SIG-M5 treated with dmso at 0.1 percent for 504 hours (cell line): ENCODE measurements at regions not wholly inside any gene's neighbourhood (a gene's known extent, or its start where the extent isn't known, plus 50 kb on each side); places are given as distances from the start of the nearest gene placed in this dataset.
"Not testable (repeated sequence)": the region's sequence is repeated elsewhere in the genome, so short reads cannot be mapped to it uniquely, and the experiment has no call there.

ENCODE experiments used
- DNase-seq: peaks from one replicate; lab custom pipeline; 2025; ENCODE audit not compliant: unreplicated experiment; lab: John Stamatoyannopoulos, UW

GRCh38 chr3:144877356-144877755 is 905.7 kb downstream of the DIPK2A start:
- DNase-seq, result no peak

GRCh38 chr3:144879701-144880100 is 908.1 kb downstream of the DIPK2A start:
- DNase-seq, result no peak

GRCh38 chr3:144893980-144894379 is 922.4 kb downstream of the DIPK2A start:
- DNase-seq, result no peak

- DNase-seq, result no peak
Observed at GRCh38 chr3:144894576-144894975, 923.0 kb downstream of the DIPK2A start.

- no peak for DNase-seq
Observed at GRCh38 chr3:144900366-144900765, 928.7 kb downstream of the DIPK2A start.

GRCh38 chr3:144907581-144907980 is 936.0 kb downstream of the DIPK2A start:
- not testable (repeated sequence) for DNase-seq

- DNase-seq, result no peak
Observed at GRCh38 chr3:144912968-144913367, 941.3 kb downstream of the DIPK2A start.

GRCh38 chr3:144915202-144915601 is 943.6 kb downstream of the DIPK2A start:
- no peak for DNase-seq

GRCh38 chr3:144921710-144922109 is 950.1 kb downstream of the DIPK2A start:
- no peak for DNase-seq

- DNase-seq, result no peak
Observed at GRCh38 chr3:144923046-144923775, 951.6 kb downstream of the DIPK2A start.

- no peak for DNase-seq
Observed at GRCh38 chr3:144930431-144930830, 958.8 kb downstream of the DIPK2A start.

GRCh38 chr3:144931590-144931989 is 960.0 kb downstream of the DIPK2A start:
- no peak for DNase-seq

GRCh38 chr3:144942093-144942837 is 970.6 kb downstream of the DIPK2A start:
- DNase-seq, result no peak

GRCh38 chr3:144942838-144943197 is 971.2 kb downstream of the DIPK2A start:
- DNase-seq, result no peak

GRCh38 chr3:144947895-144948294 is 976.3 kb downstream of the DIPK2A start:
- no peak for DNase-seq

GRCh38 chr3:144948711-144949110 is 977.1 kb downstream of the DIPK2A start:
- no peak for DNase-seq

GRCh38 chr3:144953959-144954358 is 982.3 kb downstream of the DIPK2A start:
- DNase-seq, result no peak

GRCh38 chr3:144957398-144958101 is 985.9 kb downstream of the DIPK2A start:
- DNase-seq, result no peak

- no peak for DNase-seq
Observed at GRCh38 chr3:144963810-144964209, 992.2 kb downstream of the DIPK2A start.

- no peak for DNase-seq
Observed at GRCh38 chr3:144966560-144966959, 994.9 kb downstream of the DIPK2A start.

GRCh38 chr3:144968750-144969350 is 997.2 kb downstream of the DIPK2A start:
- DNase-seq, result no peak

GRCh38 chr3:144984481-144984880 is 1012.9 kb downstream of the DIPK2A start:
- DNase-seq, result not testable (repeated sequence)
